Jurkat, Clone E6-1 (cell line): ENCODE measurements at regions not wholly inside any gene's neighbourhood (a gene's known extent, or its start where the extent isn't known, plus 50 kb on each side); places are given as distances from the start of the nearest gene placed in this dataset.

ENCODE experiments used
- DNase-seq: peaks from one replicate; pipeline ENCODE4 v3.0.0-alpha.2; 2011; ENCODE audit warnings: low read depth, low spot score
- H3K4me3 ChIP-seq: 2 replicates; pipeline ENCODE4 v1.5.1; 2011; ENCODE audit warnings: mild to moderate bottlenecking, low read length, control low read depth, moderate library complexity

- no peak for DNase-seq
- H3K4me3 ChIP-seq = no peak overlapping the region
Observed at GRCh38 chr6:91305755-91306154, 718.9 kb upstream of the MAP3K7 start.

- H3K4me3 ChIP-seq = no peak overlapping the region
- no peak for DNase-seq
Observed at GRCh38 chr6:91304521-91304920, 717.6 kb upstream of the MAP3K7 start.

DNA sequence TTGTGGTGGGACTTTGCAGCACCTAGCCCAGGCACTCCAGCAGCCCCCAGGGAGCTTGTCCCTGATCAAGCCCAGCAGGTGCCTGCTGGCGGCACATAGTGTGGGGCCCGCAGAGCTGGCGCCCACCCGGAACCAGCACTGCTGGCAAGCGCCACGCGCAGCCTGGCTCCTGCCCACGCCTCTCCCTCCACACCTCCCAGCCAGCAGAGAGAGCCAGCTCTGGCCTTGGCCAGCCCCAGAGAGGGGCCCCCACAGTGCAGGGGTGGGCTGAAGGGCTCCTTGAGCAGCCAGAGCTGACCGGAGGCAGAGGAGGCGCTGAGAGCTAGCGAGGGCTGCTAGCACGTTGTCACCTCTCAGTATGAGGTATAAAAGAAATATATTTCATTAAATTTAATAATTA is 716.5 kb upstream of the MAP3K7 start:
- DNase-seq = no peak

DNA sequence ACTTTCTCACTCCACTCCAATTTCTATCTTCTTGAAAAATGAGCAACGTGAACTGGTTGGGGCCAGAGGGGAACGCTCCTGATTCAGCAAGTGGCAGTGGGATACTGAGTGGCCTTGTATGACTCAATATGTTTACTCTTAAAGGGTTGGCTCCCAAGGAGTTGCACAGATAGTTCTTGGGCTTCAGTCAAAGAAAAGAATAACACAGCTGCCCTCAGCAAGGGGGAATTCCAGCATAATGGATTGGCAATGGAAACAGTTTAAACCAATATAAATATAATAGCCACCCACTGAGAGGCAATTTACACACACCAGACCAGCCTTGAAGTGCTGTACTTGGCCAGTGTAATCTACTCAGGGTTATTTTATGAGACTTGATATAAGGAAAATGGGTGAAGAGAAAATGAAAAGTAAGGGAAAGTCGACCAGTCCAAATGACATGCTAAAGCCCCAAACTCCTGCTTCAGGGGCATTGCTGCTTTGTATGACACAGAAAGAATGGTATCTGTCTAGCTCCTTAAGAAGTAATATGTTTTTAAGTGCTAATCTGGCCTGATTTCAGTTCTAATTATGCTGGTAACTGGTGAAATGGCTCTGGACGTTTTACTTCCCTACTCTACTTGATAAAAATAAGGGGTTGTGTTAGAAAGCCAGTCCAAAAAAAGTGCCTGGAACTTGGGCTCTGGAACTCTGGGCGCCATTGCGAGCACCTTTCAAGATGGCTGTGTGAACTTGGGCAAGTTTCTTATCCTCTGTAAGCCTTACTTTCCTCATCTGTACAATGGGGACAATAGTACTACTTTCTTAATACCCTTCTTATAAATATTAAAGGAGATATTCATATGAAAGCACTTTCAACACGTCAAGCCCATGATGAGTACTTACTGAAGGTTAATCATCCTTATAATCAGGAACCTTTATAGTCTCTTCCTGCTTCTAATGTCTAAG is 712.9 kb upstream of the MAP3K7 start:
- no peak overlapping the region for H3K4me3 ChIP-seq
- no peak for DNase-seq

More for the DNA sequence above, 716.5 kb upstream of the MAP3K7 start:
- no peak overlapping the region for H3K4me3 ChIP-seq

DNA sequence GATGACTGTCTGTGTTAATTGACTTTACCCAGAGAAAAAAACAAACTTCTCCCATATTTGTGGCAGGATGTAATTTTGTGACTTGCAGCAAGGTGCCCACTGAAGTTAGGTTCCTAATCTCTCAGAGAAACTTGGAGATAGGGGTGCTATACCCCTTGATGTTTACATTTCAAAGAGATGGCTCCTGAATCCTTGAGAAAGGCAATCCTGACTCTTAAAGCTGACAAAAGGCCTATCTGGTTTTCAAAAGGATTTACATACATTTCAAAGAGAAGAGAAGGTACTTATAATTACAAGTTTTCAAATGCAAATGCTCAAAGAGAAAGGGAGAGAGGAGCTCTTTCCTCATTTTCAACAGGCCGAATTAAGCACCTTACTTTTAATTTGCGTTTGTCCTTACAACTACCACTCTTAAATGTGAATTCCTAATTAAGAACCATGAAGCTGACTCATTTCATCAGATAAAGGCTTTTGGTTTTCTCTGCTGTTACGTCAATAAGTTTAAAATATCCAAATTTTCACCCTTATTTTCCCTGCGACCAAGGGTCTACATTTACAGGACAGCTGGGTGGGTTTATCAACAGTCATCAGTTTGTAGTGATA is 711.8 kb upstream of the MAP3K7 start:
- no peak for DNase-seq
- H3K4me3 ChIP-seq = no peak overlapping the region

DNA sequence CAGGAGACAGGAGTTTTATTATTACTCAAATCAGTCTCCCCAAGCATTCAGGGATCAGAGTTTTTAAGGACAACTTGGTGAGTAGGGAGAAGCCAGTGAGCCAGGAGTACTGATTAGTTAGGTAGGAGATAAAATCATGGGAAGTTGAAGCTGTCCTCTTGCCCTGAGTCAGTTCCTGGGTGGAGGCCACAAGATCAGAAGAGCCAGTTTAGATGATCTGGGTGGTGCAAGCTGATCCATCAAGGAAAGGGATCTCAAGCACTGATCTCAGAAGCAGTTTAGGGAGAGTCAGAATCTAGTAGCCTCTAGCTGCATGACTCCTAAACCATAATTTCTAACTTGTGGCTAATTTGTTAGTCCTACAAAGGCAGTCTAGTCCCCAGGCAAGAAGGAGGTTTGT is 706.5 kb upstream of the MAP3K7 start:
- H3K4me3 ChIP-seq = no peak overlapping the region
- no peak for DNase-seq

DNA sequence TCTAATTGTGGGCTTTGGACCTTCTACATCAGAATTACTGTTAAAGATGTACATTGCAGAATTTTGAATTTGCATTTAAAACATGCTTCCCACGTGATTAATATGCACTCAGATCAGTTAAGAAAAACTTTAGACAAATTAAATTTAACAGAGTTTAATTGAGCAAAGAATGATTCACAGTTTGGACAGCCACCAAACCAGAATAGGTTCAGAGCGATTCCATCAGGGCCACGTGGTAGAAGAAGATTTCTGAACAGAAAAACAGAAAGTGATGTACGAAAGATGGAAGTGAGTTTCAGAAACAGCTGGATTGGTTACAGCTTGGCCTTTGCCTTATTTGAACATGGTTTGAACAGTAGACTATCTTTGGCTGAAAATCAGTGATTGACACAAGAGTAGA is 704.2 kb upstream of the MAP3K7 start:
- H3K4me3 ChIP-seq = no peak overlapping the region
- no peak for DNase-seq

DNA sequence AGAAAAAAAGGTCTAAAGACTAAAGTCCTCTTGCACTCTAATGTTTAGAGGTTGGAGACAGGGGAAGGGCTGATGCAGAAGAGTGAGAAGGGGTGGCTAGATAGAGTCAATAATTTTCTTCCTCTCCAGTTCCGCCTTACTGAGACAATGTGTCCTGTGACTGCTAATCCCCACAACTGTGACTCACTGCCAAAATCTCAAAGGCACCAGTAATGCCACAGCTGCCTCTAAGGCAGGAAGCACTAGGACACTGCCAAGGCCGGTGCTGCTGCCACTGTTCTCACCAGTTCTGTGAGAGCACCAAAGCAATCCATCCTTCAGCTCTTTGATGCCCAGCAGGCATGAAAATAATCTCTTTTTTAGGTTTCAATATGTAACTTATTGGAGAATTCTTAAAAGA is 701.9 kb upstream of the MAP3K7 start:
- no peak overlapping the region for H3K4me3 ChIP-seq
- DNase-seq = no peak

GRCh38 chr6:91281901-91282300 is 695.0 kb upstream of the MAP3K7 start:
- H3K4me3 ChIP-seq = no peak overlapping the region
- no peak for DNase-seq

- H3K4me3 ChIP-seq = no peak overlapping the region
- DNase-seq = no peak
Observed at GRCh38 chr6:91280494-91280830, 693.6 kb upstream of the MAP3K7 start.

- no peak overlapping the region for H3K4me3 ChIP-seq
- DNase-seq = no peak
Observed at GRCh38 chr6:91279740-91280493, 693.0 kb upstream of the MAP3K7 start.

GRCh38 chr6:91278416-91278815 is 691.5 kb upstream of the MAP3K7 start:
- H3K4me3 ChIP-seq = no peak overlapping the region
- DNase-seq = no peak

DNA sequence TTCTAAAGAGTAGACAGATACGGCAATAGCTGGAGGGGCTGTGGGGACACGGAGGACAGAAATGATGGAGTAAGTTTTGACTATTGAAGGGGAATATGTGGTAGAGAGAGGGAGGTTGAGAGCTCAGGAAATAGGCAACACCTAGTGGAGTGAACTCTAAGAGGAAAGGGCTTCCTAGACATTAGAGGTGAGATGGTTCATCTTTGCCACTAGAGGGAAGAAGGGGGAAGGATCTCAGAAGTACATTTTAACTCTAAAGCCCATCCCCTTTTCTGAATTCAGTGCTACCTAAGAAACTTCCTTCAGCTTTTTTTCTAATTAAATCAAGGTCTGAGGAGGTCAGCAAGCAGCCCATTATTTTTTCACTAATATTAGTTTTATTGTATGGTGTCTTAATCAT is 689.4 kb upstream of the MAP3K7 start:
- peak; percentile 21 for DNase-seq

GRCh38 chr6:91273729-91274128 is 686.9 kb upstream of the MAP3K7 start:
- DNase-seq = no peak
- no peak overlapping the region for H3K4me3 ChIP-seq

More for the DNA sequence above, 689.4 kb upstream of the MAP3K7 start:
- H3K4me3 ChIP-seq = no peak overlapping the region

GRCh38 chr6:91271807-91272206 is 684.9 kb upstream of the MAP3K7 start:
- H3K4me3 ChIP-seq = no peak overlapping the region
- DNase-seq = no peak

DNA sequence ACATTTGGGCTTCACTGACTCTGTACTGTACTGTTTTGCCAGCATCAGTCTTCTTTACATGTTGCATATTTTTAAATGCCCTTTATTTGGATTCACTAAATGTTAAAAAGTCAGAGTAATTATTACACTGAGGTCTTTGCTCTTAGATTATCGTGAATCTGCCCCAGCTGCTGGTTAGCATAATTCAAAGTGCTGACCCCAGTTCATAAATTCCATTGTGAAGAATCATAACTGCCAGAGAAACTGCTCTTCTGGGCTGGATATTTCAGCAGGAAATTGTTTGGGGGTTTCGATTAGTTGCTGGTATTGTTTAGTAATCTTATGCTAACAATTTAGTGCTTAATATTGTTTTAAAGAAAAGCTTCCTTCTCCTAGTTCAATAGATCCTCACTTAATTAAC is 682.1 kb upstream of the MAP3K7 start:
- H3K4me3 ChIP-seq = no peak overlapping the region
- DNase-seq = no peak

- H3K4me3 ChIP-seq = no peak overlapping the region
- DNase-seq = no peak
Observed at GRCh38 chr6:91267246-91267645, 680.4 kb upstream of the MAP3K7 start.

DNA sequence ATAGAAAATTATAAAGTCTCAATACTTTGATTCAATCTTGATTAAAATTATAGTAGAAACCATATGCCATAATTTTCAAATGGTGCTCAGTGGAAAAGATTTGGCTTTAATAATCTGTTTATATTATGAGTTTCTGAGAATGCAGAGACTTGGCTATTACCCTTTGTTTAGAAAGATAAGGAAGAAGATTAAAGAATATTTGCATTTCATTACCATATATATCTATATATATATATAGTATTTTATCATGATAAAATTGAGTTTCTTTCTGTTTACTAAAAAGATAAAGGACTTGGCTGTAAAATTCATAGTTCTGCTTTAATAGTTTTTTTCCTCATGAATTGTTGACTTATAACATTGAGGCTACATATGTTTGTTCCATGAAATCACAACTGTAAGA is 679.3 kb upstream of the MAP3K7 start:
- H3K4me3 ChIP-seq = no peak overlapping the region
- DNase-seq = no peak

GRCh38 chr6:91243436-91243835 is 656.6 kb upstream of the MAP3K7 start:
- no peak overlapping the region for H3K4me3 ChIP-seq
- DNase-seq = no peak

- DNase-seq = no peak
- no peak overlapping the region for H3K4me3 ChIP-seq
Observed at GRCh38 chr6:91242614-91242949, 655.7 kb upstream of the MAP3K7 start.
